ENCODE measurements at regions not wholly inside any gene's neighbourhood (a gene's known extent, or its start where the extent isn't known, plus 50 kb on each side); places are given as distances from the start of the nearest gene placed in this dataset.
"Not testable (repeated sequence)": the region's sequence is repeated elsewhere in the genome, so short reads cannot be mapped to it uniquely, and the experiment has no call there.

- TF ChIP-seq SIN3A (IDR thresholded peaks at IDR 0.05; ENCODE audit: borderline replicate concordance, insufficient read depth, low read depth, low read length); CTCF (IDR thresholded peaks at IDR 0.05); POLR2AphosphoS5 (IDR thresholded peaks at IDR 0.05; ENCODE audit: low read depth, low read length): not testable (repeated sequence)
Observed at GRCh38 chr15:24352777-24353176, 322.8 kb upstream of the NPAP1 start.
